ENCODE measurements at regions not wholly inside any gene's neighbourhood (a gene's known extent, or its start where the extent isn't known, plus 50 kb on each side); places are given as distances from the start of the nearest gene placed in this dataset.
"Not testable (repeated sequence)": the region's sequence is repeated elsewhere in the genome, so short reads cannot be mapped to it uniquely, and the experiment has no call there.

- no peaks in the 10 kb centered on the region for H3K27me3 ChIP-seq (ENCODE audit: control insufficient read depth, insufficient read depth, low read length)
Observed at GRCh38 chr4:58048491-58048890, 938.3 kb upstream of the IGFBP7 start.

GRCh38 chr4:58042176-58042575, 932.0 kb upstream of the IGFBP7 start:
- Histone ChIP-seq H3K4me1 (ENCODE audit: control insufficient read depth, insufficient read depth, low read length) (no peaks in the 10 kb centered on the region), H3K36me3 (ENCODE audit: control insufficient read depth, insufficient read depth, low read length) (no peaks in the 10 kb centered on the region), H3K9ac (ENCODE audit: low read depth, low read length) (no peak overlapping the region), H3K4me3 (ENCODE audit: low read depth, low read length) (no peak overlapping the region), H3K27me3 (ENCODE audit: control insufficient read depth, insufficient read depth, low read length) (no peaks in the 10 kb centered on the region), H3K9me3 (ENCODE audit: control insufficient read depth, insufficient read depth, low read length) (no peaks in the 10 kb centered on the region)

More at GRCh38 chr4:58048491-58048890, 938.3 kb upstream of the IGFBP7 start:
- Histone ChIP-seq H3K9me3 (ENCODE audit: control insufficient read depth, insufficient read depth, low read length) (no peaks in the 10 kb centered on the region), H3K36me3 (ENCODE audit: control insufficient read depth, insufficient read depth, low read length) (no peaks in the 10 kb centered on the region), H3K4me1 (ENCODE audit: control insufficient read depth, insufficient read depth, low read length) (no peaks in the 10 kb centered on the region), H3K4me3 (ENCODE audit: low read depth, low read length) (no peak overlapping the region), H3K9ac (ENCODE audit: low read depth, low read length) (no peak overlapping the region)

DNA sequence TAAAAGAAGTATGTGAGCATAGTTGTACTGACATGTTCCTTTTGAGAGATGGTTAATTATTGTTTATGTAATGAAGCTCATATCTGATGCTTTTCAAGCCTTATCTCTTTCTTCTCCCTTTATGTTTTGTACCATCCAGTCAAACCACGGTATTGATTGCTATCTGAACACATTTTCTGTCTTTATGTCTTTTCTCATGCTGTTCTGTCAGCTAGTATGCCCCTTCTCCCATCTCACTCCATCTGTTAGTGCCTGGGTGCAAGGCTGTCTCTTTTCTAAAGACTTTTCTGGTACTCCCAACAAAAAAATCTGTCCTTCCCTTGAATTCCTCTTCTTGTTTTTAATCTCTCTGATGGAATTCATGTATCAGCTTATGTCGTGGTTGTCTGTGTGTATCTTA, 883.8 kb upstream of the IGFBP7 start:
- Histone ChIP-seq H3K4me1 (ENCODE audit: control insufficient read depth, insufficient read depth, low read length) (no peaks in the 10 kb centered on the region), H3K36me3 (ENCODE audit: control insufficient read depth, insufficient read depth, low read length) (no peaks in the 10 kb centered on the region), H3K9me3 (ENCODE audit: control insufficient read depth, insufficient read depth, low read length) (no peaks in the 10 kb centered on the region), H3K4me3 (ENCODE audit: low read depth, low read length) (no peak overlapping the region), H3K27me3 (ENCODE audit: control insufficient read depth, insufficient read depth, low read length) (no peaks in the 10 kb centered on the region), H3K9ac (ENCODE audit: low read depth, low read length) (no peak overlapping the region)

DNA sequence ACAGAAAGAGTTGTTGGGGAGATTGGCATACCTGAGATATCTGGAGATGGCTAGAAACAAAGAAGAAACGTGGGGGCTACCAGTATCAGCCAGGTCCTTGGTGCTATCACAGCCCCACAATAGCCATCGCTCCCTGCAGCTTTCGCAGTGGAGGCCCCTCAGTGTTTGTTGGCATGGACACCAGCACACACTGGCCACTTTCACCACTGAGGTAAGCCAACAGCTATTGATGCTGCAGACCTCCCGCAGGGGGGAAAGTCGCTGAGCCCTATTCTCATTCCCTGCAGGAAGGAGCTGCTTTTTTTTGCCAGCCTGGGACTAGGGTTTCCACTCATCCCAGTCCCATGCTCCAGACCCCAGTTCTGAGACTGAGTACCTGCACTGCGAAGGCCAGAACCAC, 879.2 kb upstream of the IGFBP7 start:
- no peak overlapping the region for H3K9ac ChIP-seq (ENCODE audit: low read depth, low read length)
- H3K27me3 ChIP-seq (ENCODE audit: control insufficient read depth, insufficient read depth, low read length): no peaks in the 10 kb centered on the region
- H3K4me1 ChIP-seq (ENCODE audit: control insufficient read depth, insufficient read depth, low read length): no peaks in the 10 kb centered on the region
- no peak overlapping the region for H3K4me3 ChIP-seq (ENCODE audit: low read depth, low read length)
- H3K9me3 ChIP-seq (ENCODE audit: control insufficient read depth, insufficient read depth, low read length): no peaks in the 10 kb centered on the region
- H3K36me3 ChIP-seq (ENCODE audit: control insufficient read depth, insufficient read depth, low read length): no peaks in the 10 kb centered on the region

GRCh38 chr4:57985161-57985560, 875.0 kb upstream of the IGFBP7 start:
- Histone ChIP-seq H3K4me3 (ENCODE audit: low read depth, low read length) (no peak overlapping the region), H3K9me3 (ENCODE audit: control insufficient read depth, insufficient read depth, low read length) (no peaks in the 10 kb centered on the region), H3K4me1 (ENCODE audit: control insufficient read depth, insufficient read depth, low read length) (peaks cover 3% of the 10 kb centered on the region), H3K36me3 (ENCODE audit: control insufficient read depth, insufficient read depth, low read length) (no peaks in the 10 kb centered on the region), H3K27me3 (ENCODE audit: control insufficient read depth, insufficient read depth, low read length) (no peaks in the 10 kb centered on the region), H3K9ac (ENCODE audit: low read depth, low read length) (no peak overlapping the region)

DNA sequence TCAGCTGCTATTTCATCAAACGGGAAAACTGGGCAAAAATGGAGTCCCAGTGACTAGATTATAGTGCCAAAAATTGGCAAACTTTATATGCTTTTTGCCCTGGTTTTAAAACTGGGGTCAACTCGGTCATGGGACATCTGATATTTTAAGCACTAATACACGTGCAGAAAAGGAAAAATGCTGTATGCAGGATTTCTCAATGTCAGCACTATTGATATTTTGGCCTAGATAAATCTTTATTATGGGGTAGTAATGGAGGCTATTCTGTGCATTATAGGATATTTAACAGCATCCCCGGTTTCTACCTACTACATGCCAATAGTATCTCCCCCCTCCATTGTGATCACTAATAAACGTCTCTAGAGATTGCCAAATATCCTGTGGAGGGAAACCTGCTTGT, 870.9 kb upstream of the IGFBP7 start:
- Histone ChIP-seq H3K9ac (ENCODE audit: low read depth, low read length) (no peak overlapping the region), H3K4me1 (ENCODE audit: control insufficient read depth, insufficient read depth, low read length) (peaks cover 3% of the 10 kb centered on the region), H3K4me3 (ENCODE audit: low read depth, low read length) (no peak overlapping the region), H3K36me3 (ENCODE audit: control insufficient read depth, insufficient read depth, low read length) (no peaks in the 10 kb centered on the region), H3K9me3 (ENCODE audit: control insufficient read depth, insufficient read depth, low read length) (no peaks in the 10 kb centered on the region), H3K27me3 (ENCODE audit: control insufficient read depth, insufficient read depth, low read length) (no peaks in the 10 kb centered on the region)

- Histone ChIP-seq H3K27me3 (ENCODE audit: control insufficient read depth, insufficient read depth, low read length) (no peaks in the 10 kb centered on the region), H3K9ac (ENCODE audit: low read depth, low read length) (no peak overlapping the region), H3K4me3 (ENCODE audit: low read depth, low read length) (no peak overlapping the region), H3K4me1 (ENCODE audit: control insufficient read depth, insufficient read depth, low read length) (no peaks in the 10 kb centered on the region), H3K36me3 (ENCODE audit: control insufficient read depth, insufficient read depth, low read length) (no peaks in the 10 kb centered on the region), H3K9me3 (ENCODE audit: control insufficient read depth, insufficient read depth, low read length) (no peaks in the 10 kb centered on the region)
Observed at GRCh38 chr4:57974821-57975220, 864.6 kb upstream of the IGFBP7 start.

- Histone ChIP-seq H3K36me3 (ENCODE audit: control insufficient read depth, insufficient read depth, low read length) (no peaks in the 10 kb centered on the region), H3K9me3 (ENCODE audit: control insufficient read depth, insufficient read depth, low read length) (no peaks in the 10 kb centered on the region), H3K4me3 (ENCODE audit: low read depth, low read length) (no peak overlapping the region), H3K9ac (ENCODE audit: low read depth, low read length) (no peak overlapping the region), H3K4me1 (ENCODE audit: control insufficient read depth, insufficient read depth, low read length) (no peaks in the 10 kb centered on the region), H3K27me3 (ENCODE audit: control insufficient read depth, insufficient read depth, low read length) (no peaks in the 10 kb centered on the region)
Observed at GRCh38 chr4:57973819-57974218, 863.6 kb upstream of the IGFBP7 start.

DNA sequence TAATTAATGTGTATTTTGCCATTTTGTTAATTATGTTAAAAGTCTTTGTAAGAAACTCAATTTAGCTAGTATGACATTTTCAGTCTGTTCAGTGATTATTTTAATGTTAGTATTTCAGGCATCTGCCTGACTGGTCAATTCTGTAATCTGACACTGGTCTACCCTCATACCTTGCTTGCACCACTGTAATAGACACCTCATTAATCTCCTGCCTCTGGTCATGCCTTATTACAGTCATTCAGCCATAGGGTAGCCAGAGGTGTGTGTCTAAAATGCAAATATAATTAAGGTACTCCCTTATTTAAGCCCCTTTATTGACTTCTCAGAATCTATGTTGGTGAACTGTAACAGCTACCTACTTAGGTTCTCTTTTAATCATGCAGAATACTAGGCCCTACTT, 861.1 kb upstream of the IGFBP7 start:
- Histone ChIP-seq H3K9ac (ENCODE audit: low read depth, low read length) (no peak overlapping the region), H3K27me3 (ENCODE audit: control insufficient read depth, insufficient read depth, low read length) (no peaks in the 10 kb centered on the region), H3K36me3 (ENCODE audit: control insufficient read depth, insufficient read depth, low read length) (no peaks in the 10 kb centered on the region), H3K9me3 (ENCODE audit: control insufficient read depth, insufficient read depth, low read length) (peaks cover 5% of the 10 kb centered on the region), H3K4me1 (ENCODE audit: control insufficient read depth, insufficient read depth, low read length) (no peaks in the 10 kb centered on the region), H3K4me3 (ENCODE audit: low read depth, low read length) (no peak overlapping the region)

DNA sequence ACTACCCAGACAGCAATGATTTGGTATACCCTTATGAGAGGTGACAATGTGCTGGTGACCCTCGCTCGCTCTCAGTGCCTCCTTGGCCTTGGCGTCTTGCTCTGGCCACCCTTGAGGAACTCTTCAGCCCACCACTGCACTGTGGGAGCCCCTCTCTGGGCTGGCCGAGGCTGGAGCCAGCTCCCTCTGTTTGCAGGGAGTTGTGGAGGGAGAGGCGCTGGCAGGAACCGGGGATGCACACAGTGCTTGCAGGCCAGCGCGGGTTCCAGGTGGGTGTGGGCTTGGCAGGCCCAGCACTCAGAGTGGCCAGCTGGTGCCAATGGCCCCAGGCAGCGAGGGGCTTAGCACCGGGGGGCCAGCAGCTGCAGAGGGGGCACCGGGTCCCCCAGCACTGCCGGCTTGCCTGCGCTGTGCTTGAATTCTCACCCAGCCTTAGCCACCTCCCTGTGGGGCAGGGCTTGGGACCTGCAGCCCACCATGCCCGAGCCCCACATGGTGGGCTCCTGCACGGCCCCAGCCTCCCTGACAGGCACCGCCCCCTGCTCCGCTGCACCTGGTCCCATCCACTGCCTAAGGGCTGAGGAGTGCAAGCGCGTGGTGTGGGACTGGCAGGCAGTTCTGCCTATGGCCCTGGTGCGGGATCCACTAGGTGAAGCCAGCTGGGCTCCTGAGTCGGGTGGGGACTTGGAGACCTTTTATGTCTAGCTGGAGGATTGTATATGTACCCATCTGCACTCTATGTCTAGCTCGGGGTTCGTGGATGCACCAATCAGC, 857.0 kb upstream of the IGFBP7 start:
- no peaks in the 10 kb centered on the region for H3K36me3 ChIP-seq (ENCODE audit: control insufficient read depth, insufficient read depth, low read length)
- no peak overlapping the region for H3K9ac ChIP-seq (ENCODE audit: low read depth, low read length)
- peaks cover 5% of the 10 kb centered on the region for H3K9me3 ChIP-seq (ENCODE audit: control insufficient read depth, insufficient read depth, low read length)
- no peaks in the 10 kb centered on the region for H3K4me1 ChIP-seq (ENCODE audit: control insufficient read depth, insufficient read depth, low read length)
- no peak overlapping the region for H3K4me3 ChIP-seq (ENCODE audit: low read depth, low read length)
- H3K27me3 ChIP-seq (ENCODE audit: control insufficient read depth, insufficient read depth, low read length): no peaks in the 10 kb centered on the region

DNA sequence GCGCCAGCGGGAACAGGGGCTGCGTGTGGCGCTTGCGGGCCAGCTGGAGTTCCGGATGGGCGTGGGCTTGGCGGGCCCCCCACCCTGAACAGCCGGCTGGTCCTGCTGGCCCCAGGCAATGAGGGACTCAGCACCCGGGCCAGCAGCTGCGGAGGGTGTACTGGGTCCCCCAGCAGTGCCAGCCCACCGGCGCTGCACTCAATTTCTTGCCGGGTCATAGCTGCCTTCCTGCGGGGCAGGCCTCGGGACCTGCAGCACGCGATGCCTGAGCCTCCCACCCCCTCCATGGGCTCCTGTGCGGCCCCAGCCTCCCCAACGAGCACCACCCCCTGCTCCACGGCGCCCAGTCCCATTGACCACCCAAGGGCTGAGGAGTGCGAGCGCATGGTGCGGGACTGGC, 855.2 kb upstream of the IGFBP7 start:
- not testable (repeated sequence) for H3K9me3 ChIP-seq (ENCODE audit: control insufficient read depth, insufficient read depth, low read length); H3K27me3 ChIP-seq (ENCODE audit: control insufficient read depth, insufficient read depth, low read length)

DNA sequence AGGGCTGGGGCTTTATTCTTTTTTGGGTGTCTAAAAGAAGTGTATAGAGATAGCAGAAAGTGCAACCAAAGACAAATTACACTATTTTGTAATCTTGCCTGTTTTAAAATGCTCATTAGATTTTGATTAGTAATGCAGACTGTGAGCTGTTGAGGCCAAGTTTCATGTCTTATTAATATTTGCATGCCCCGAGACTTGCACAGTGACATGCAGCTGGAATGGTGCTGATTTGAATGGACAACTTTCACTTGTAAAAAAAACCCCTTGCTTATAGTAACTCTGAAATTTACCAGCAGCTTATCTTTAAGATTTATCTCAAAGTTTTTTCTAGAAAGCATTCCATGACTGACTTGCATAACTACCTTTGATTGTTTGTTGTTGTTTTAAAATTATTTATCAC, 835.1 kb upstream of the IGFBP7 start:
- H3K27me3 ChIP-seq (ENCODE audit: control insufficient read depth, insufficient read depth, low read length): no peaks in the 10 kb centered on the region
- no peaks in the 10 kb centered on the region for H3K9me3 ChIP-seq (ENCODE audit: control insufficient read depth, insufficient read depth, low read length)

More for the DNA sequence above, 855.2 kb upstream of the IGFBP7 start:
- H3K4me1 ChIP-seq (ENCODE audit: control insufficient read depth, insufficient read depth, low read length); H3K9ac ChIP-seq (ENCODE audit: low read depth, low read length); H3K4me3 ChIP-seq (ENCODE audit: low read depth, low read length); H3K36me3 ChIP-seq (ENCODE audit: control insufficient read depth, insufficient read depth, low read length): not testable (repeated sequence)

More for the DNA sequence above, 835.1 kb upstream of the IGFBP7 start:
- Histone ChIP-seq H3K4me3 (ENCODE audit: low read depth, low read length) (no peak overlapping the region), H3K36me3 (ENCODE audit: control insufficient read depth, insufficient read depth, low read length) (no peaks in the 10 kb centered on the region), H3K9ac (ENCODE audit: low read depth, low read length) (no peak overlapping the region), H3K4me1 (ENCODE audit: control insufficient read depth, insufficient read depth, low read length) (peaks cover 4% of the 10 kb centered on the region)

Data from iPS-15b (cell line).